ENCODE measurements at regions not wholly inside any gene's neighbourhood (a gene's known extent, or its start where the extent isn't known, plus 50 kb on each side); places are given as distances from the start of the nearest gene placed in this dataset.
A peak's percentile ranks its signal among the peaks of the same experiment; 100 is the strongest.
"Not testable (repeated sequence)": the region's sequence is repeated elsewhere in the genome, so short reads cannot be mapped to it uniquely, and the experiment has no call there.

GRCh38 chr6:74757813-74758212 is 448.0 kb downstream of the COL12A1 start:
- no peak for DNase-seq

DNA sequence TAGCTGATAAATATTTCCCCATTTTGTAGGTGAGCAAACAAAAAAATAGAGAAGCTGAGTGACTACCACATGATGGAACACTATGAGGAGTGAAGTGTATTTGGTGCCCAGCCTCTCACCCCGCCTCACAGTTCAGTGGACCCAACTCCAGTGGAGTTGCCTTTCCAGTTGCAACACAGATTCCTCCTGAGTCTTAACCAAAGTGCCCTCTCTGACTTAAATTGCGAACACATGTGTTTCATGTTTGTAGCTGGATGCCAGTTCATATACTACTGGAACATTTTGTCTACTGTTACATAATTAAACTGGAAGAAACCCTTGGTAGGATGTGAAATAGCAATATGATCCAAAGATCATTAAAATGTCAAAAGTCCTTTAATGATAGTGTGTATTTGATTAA is 448.9 kb downstream of the COL12A1 start:
- no peak for DNase-seq

- DNase-seq, result no peak
Measured at GRCh38 chr6:74755778-74756177, 450.1 kb downstream of the COL12A1 start.

DNA sequence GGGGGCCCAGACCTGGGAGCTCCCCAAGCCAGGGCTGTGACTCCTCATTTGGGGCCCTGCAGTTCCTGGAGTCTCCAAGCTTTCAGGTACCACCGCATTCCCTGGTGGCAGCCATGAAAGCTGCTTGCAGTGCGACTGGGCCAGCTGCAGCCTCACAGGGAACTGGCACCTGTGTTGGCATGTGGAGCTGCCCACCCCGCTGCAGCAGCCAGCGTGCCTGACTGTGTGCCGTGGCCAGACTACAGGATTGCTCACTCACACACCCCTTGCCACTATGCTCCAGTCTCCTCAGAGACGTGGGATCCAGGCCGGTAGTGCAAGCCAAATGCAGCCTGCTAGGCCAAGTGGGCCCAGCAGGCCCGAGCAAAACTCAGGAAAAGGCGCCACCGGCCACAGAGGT is 450.7 kb downstream of the COL12A1 start:
- DNase-seq, result no peak

DNA sequence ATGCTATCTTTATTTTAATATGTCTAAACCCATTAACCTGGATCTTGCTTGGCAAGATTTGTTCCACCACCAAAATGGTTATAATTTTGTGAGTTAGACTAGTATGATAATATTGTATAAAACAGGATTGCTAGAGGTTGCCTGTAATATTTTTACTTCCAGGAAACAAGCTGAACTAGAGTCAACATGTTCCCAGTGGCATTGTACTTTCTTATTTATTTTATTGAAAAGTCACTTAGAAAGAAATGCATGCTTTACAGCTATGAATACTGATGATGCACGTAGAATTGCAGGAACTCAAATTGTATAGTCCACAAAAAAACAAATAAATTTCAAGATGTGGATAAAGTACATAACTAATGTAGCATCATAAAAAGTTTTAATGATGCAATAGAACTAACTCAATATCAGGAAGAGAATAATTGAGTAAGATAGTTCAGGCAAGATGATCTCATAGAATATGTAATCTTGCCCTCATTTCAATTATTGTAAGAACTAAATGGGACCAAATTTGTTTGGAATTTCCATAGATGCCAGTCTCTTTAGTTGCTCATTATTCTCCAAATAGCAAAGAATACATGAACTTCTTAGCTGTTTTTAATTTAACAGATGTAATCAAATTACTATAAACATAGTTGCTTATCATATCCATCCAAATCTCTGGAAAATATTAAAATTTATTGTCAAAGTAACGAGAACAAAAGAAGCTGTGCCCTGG is 451.8 kb downstream of the COL12A1 start:
- no peak for DNase-seq

- no peak for DNase-seq
Measured at GRCh38 chr6:74752303-74752702, 453.6 kb downstream of the COL12A1 start.

DNA sequence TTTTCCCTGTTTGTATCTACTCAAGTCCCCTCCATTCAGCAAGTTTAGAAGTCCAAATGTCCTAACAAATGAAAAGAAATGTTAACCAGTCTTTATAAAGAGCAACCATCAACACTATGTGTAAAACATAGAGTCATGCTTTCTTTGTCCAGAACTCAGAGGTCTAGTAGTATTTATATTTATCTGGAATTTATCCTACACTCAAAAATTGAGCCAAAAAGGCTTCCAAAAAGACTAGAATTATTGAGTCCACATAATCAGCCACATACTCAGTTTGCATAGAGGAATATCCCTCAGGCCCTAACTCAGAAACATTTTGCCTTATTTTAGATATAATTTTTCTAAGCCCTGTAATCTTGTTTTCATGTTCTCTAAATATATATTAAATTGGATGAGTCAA is 455.0 kb downstream of the COL12A1 start:
- DNase-seq, result no peak

DNA sequence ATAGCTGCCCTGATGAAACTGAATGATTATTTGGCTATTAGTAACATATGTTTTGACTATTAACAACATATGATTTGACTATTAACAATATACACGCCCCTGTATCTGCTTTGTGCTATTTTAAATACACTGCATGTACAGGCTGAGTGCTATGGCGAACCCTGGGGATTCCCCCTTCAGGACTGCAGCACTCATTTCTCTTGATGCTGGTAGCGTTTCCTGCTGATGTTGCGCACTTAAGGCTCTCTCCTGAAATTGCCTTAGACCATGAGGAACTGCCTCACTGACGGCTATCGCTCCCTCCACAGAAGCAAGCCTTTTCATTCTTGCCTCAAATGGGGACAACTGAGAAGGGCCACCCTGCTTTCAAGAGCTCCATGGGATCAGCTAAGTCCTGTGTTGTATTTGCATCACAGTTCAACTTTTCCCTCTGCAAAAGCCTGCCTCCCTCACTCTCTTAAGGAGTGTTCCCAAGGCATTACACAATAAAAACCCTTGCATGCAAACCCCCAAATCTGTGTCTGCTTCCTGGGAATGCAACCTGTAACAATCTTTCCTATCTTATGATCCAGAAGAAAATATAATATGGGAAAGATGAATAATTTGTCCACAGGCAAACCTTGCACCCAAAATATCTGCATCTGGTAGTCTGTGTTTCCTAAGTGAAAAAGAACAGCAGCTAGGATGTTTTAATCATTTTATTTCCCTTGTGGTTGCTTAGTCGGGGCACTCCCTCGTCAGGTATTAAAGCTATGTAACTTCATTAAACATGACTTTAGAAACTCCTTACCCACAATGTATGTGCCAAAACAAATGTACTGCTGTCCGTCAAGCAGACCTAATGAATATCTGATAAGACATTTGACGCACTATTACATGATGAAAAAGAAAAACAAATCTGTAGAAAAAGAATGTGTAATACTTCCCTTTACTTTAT is 456.4 kb downstream of the COL12A1 start:
- DNase-seq, result no peak

GRCh38 chr6:74745670-74746069 is 460.2 kb downstream of the COL12A1 start:
- DNase-seq, result no peak

DNA sequence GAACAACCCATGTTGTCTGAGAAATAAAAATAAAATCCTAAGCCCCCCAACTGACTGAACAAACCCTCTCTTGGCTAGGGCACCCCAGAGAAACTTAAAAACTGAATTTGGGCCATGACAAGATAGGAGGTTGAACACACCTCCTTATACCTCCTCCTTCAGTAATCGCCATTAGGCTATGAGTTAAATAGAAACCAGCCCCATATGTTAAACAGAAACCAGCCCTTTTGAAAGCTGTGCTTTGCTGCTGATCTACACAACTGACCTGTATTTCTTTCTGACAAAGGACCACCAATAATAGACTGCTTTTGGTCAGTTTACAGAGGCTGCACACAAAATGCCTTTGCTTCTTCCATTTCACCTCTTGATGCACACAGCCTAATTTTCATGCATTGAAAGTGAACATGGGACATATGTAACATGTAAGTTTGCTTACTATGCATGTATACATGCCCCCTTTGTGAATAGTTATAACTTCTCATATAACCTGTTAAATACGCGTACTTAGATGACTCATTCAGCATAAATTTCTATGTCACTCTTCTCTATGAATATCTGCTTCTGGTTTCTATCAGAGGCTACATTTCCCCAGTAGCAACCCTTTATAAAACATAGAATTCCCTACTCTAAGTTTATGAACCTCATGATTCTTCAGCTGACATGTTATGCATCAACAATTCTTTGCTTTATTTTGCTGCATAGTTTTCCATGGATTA is 462.9 kb downstream of the COL12A1 start:
- no peak for DNase-seq

GRCh38 chr6:74741646-74742045 is 464.2 kb downstream of the COL12A1 start:
- peak; percentile 43 for DNase-seq

GRCh38 chr6:74735304-74735703 is 470.5 kb downstream of the COL12A1 start:
- DNase-seq, result peak; percentile 43

DNA sequence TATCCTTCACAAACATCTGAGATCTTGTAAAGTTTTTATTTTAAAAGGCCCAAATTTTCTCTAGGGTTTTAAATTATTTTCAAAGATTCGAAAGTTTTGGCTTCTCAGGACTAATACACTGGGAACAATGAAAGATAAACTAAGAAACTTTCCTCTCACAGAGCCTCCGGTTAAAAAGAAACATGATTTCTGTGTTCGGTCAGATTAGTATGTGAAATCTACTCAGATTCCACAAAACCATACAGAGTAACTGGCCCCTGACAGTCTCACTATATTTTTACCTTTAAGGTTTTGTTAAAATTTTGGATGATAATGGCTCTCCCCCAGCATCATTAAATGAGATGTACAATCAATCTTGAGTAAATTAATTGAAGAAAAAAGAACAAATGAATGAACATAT is 471.0 kb downstream of the COL12A1 start:
- DNase-seq, result no peak

- DNase-seq, result no peak
Measured at GRCh38 chr6:74733830-74734620, 471.8 kb downstream of the COL12A1 start.

DNA sequence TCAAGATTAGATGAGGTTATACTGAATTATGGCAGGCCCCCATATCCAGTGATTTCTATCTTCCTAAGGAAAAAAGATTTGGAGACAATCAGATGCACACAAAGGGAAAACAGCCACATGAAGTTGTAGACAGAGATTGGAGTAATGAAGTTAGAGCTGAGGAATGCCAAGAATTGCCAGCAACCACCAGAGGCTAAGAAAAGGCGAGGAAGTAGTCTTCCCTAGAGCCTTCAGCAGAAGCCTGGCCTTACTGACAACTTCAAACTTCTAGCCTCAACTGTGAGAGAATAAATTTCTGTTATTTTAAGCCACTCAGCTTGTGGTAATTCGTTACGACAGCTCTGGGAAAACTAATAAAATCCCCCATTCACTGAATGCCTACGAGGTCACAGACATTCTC is 473.9 kb downstream of the COL12A1 start:
- DNase-seq, result no peak

GRCh38 chr6:74731204-74731603 is 474.6 kb downstream of the COL12A1 start:
- DNase-seq, result no peak

GRCh38 chr6:74720923-74721322 is 484.9 kb downstream of the COL12A1 start:
- DNase-seq, result no peak

DNA sequence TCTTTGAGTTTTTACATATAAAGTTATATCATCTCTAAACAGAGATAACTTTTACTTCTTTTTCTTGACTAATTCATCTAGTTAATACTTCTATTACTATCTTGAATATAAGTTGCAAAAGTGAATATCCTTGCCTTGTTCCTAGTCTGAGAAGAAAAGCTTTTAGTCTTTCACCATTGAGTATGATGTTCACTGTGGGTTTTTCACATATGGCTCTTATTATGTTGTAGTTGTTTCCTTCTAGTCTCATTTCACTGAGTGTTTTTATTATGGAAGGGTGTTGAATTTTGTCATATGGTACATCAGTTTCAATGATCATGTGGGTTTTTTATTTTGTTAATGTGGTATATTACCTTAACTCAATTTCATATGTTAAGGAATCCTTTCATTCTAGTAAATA is 488.3 kb downstream of the COL12A1 start:
- DNase-seq, result no peak

DNA sequence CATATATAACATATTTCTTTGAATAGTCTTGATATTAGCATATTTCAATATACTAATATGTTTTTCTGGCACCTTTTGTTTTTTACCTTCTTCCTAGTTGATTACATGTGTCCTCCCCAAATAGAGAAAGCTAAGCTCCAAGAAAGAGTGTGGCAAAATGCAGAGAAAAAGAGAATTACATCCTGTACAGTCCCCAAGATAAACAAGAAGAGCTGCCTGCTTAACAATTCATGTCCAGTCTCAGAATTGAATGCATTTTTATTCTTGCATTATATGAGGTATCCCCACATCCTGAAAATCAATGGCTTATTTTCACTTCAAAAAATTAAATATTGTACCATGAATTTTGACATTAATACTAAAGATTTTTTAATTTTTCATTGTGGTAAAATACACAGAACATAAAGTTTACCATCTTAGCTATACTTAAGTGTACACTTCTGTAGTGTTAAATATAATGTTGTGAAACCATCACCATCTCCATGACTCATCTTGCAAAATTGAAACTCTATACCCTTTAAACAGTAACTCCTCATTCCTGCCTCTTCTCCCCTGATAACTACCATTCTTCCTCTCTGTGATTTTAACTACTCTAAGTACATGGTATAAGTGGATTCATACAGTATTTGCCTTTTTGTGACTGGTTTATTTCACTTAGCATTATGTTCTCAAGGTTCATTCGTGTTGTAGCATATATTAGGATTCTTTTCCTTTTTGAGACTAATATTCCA is 490.3 kb downstream of the COL12A1 start:
- DNase-seq, result no peak

DNA sequence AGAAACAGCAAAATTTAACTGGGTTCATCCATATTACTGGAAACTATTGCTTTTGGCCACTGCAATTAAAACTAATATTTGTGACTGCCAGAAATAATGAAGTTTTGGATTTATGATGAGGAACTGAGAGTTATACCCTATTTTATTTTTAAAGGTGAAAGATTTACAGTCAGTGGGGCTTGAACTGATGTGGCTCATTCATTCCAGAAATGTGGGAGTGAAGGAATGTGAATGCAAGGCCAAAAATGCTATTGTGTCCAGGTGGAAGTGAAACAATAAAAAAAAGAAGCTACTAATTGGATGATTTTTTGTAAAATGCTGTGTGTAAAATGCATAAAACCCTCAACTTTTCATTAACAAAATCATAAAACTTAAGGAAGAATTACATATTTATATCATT is 491.9 kb downstream of the COL12A1 start:
- no peak for DNase-seq

- DNase-seq, result no peak
Measured at GRCh38 chr6:74705451-74705850, 500.4 kb downstream of the COL12A1 start.

DNA sequence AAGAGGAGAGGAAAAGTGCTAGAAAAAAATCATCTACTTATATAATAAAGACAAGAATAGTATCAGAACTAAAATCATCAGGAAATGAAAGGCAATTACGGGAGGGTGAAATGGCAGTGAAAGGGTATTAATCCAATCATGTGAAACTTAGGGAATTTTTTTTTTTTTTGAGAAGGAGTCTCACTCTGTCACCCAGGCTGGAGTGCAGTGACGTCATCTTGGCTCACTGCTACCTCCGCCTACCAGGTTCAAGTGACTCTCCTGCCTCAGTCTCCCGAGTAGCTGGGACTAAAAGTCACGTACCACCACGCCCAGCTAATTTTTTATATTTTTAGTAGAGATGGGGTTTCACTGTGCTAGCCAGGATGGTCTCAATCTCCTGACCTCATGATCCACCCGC is 501.3 kb downstream of the COL12A1 start:
- DNase-seq, result not testable (repeated sequence)
